ENCODE measurements at regions not wholly inside any gene's neighbourhood (a gene's known extent, or its start where the extent isn't known, plus 50 kb on each side); places are given as distances from the start of the nearest gene placed in this dataset.

GRCh38 chr10:88023676-88024075 is 160.3 kb downstream of the PTEN start:
- DNase-seq (ENCODE audit: low read depth in 6 of 9, low spot score in 9 of 9) = no peak
- WGBS = 98% methylated on average over 1 of the region's 1 CpG
- Histone ChIP-seq H3K4me3 (ENCODE audit: low read length in 2 of 2) (no peak overlapping the region), H3K36me3 (ENCODE audit: control insufficient read depth in 2 of 2, insufficient read depth in 2 of 2, low read length in 1 of 2) (no peaks in the 10 kb centered on the region), H3K27me3 (ENCODE audit: control insufficient read depth in 2 of 2, insufficient read depth in 1 of 2, low read length in 1 of 2) (no peaks in the 10 kb centered on the region), H3K4me1 (ENCODE audit: control insufficient read depth in 2 of 2, insufficient read depth in 2 of 2, low read length in 2 of 2) (peaks cover 0 to 8% of the 10 kb centered on the region in 2 donors), H3K9me3 (ENCODE audit: control insufficient read depth in 2 of 2, insufficient read depth in 1 of 2, low read length in 1 of 2) (no peaks in the 10 kb centered on the region), H3K27ac (ENCODE audit: low read depth in 1 of 2, low read length in 1 of 2) (no peak overlapping the region)

GRCh38 chr10:88026031-88026430 is 162.6 kb downstream of the PTEN start:
- H3K4me3 ChIP-seq (ENCODE audit: low read length in 2 of 2) = no peak overlapping the region
- no peaks in the 10 kb centered on the region for H3K27me3 ChIP-seq (ENCODE audit: control insufficient read depth in 2 of 2, insufficient read depth in 1 of 2, low read length in 1 of 2)
- no peak for DNase-seq (ENCODE audit: low read depth in 6 of 9, low spot score in 9 of 9)
- no peaks in the 10 kb centered on the region for H3K9me3 ChIP-seq (ENCODE audit: control insufficient read depth in 2 of 2, insufficient read depth in 1 of 2, low read length in 1 of 2)
- peaks cover 0 to 13% of the 10 kb centered on the region in 2 donors for H3K4me1 ChIP-seq (ENCODE audit: control insufficient read depth in 2 of 2, insufficient read depth in 2 of 2, low read length in 2 of 2)
- H3K36me3 ChIP-seq (ENCODE audit: control insufficient read depth in 2 of 2, insufficient read depth in 2 of 2, low read length in 1 of 2) = no peaks in the 10 kb centered on the region
- 98% methylated on average over 3 of the region's 3 CpGs for WGBS
- no peak overlapping the region for H3K27ac ChIP-seq (ENCODE audit: low read depth in 1 of 2, low read length in 1 of 2)

GRCh38 chr10:88027570-88027969 is 164.1 kb downstream of the PTEN start:
- Histone ChIP-seq H3K27ac (ENCODE audit: low read depth in 1 of 2, low read length in 1 of 2) (no peak overlapping the region), H3K4me3 (ENCODE audit: low read length in 2 of 2) (no peak overlapping the region)

DNA sequence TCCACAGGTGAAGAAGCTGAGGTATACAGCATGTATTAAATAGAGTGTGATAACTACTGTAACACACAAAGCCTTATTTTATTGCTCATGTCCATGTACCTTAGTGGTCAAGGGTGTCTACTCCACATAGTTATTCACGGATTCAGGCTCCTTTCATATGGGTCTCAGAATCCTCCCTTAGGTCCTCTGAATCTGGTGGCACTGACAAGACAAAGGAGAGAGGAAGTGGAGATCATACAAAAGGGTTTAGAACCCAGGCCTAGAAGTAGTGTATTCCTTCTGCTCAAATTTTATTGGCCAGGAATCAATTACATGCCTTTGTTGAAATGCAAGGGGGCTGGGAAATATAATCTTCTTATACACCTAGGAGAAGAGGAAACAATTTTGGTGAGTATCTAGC is 164.6 kb downstream of the PTEN start:
- DNase-seq (ENCODE audit: low read depth in 6 of 9, low spot score in 9 of 9) = peak in 1 of 9 donors; percentile 28
- H3K4me3 ChIP-seq (ENCODE audit: low read length in 2 of 2) = no peak overlapping the region
- peaks cover 0 to 13% of the 10 kb centered on the region in 2 donors for H3K4me1 ChIP-seq (ENCODE audit: control insufficient read depth in 2 of 2, insufficient read depth in 2 of 2, low read length in 2 of 2)
- H3K27ac ChIP-seq (ENCODE audit: low read depth in 1 of 2, low read length in 1 of 2) = no peak overlapping the region
- H3K36me3 ChIP-seq (ENCODE audit: control insufficient read depth in 2 of 2, insufficient read depth in 2 of 2, low read length in 1 of 2) = no peaks in the 10 kb centered on the region
- no peaks in the 10 kb centered on the region for H3K27me3 ChIP-seq (ENCODE audit: control insufficient read depth in 2 of 2, insufficient read depth in 1 of 2, low read length in 1 of 2)
- H3K9me3 ChIP-seq (ENCODE audit: control insufficient read depth in 2 of 2, insufficient read depth in 1 of 2, low read length in 1 of 2) = no peaks in the 10 kb centered on the region
- WGBS = 97% methylated on average over 1 of the region's 1 CpG

More at GRCh38 chr10:88027570-88027969, 164.1 kb downstream of the PTEN start:
- no peaks in the 10 kb centered on the region for H3K9me3 ChIP-seq (ENCODE audit: control insufficient read depth in 2 of 2, insufficient read depth in 1 of 2, low read length in 1 of 2)
- H3K36me3 ChIP-seq (ENCODE audit: control insufficient read depth in 2 of 2, insufficient read depth in 2 of 2, low read length in 1 of 2) = no peaks in the 10 kb centered on the region
- 85% methylated on average over 4 of the region's 4 CpGs for WGBS
- H3K27me3 ChIP-seq (ENCODE audit: control insufficient read depth in 2 of 2, insufficient read depth in 1 of 2, low read length in 1 of 2) = no peaks in the 10 kb centered on the region
- DNase-seq (ENCODE audit: low read depth in 6 of 9, low spot score in 9 of 9) = no peak
- H3K4me1 ChIP-seq (ENCODE audit: control insufficient read depth in 2 of 2, insufficient read depth in 2 of 2, low read length in 2 of 2) = peaks cover 0 to 13% of the 10 kb centered on the region in 2 donors

GRCh38 chr10:88028654-88029053 is 165.2 kb downstream of the PTEN start:
- no peaks in the 10 kb centered on the region for H3K36me3 ChIP-seq (ENCODE audit: control insufficient read depth in 2 of 2, insufficient read depth in 2 of 2, low read length in 1 of 2)
- H3K27me3 ChIP-seq (ENCODE audit: control insufficient read depth in 2 of 2, insufficient read depth in 1 of 2, low read length in 1 of 2) = no peaks in the 10 kb centered on the region
- H3K9me3 ChIP-seq (ENCODE audit: control insufficient read depth in 2 of 2, insufficient read depth in 1 of 2, low read length in 1 of 2) = no peaks in the 10 kb centered on the region
- peaks cover 0 to 13% of the 10 kb centered on the region in 2 donors for H3K4me1 ChIP-seq (ENCODE audit: control insufficient read depth in 2 of 2, insufficient read depth in 2 of 2, low read length in 2 of 2)
- peak overlapping the region in 1 of 2 donors; percentile 34 for H3K27ac ChIP-seq (ENCODE audit: low read depth in 1 of 2, low read length in 1 of 2)
- WGBS = 20% methylated on average over 1 of the region's 1 CpG
- peak in 2 of 9 donors; percentile 30 to 55 for DNase-seq (ENCODE audit: low read depth in 6 of 9, low spot score in 9 of 9)
- H3K4me3 ChIP-seq (ENCODE audit: low read length in 2 of 2) = no peak overlapping the region

GRCh38 chr10:88032566-88032965 is 169.1 kb downstream of the PTEN start:
- DNase-seq (ENCODE audit: low read depth in 6 of 9, low spot score in 9 of 9) = no peak
- H3K4me1 ChIP-seq (ENCODE audit: control insufficient read depth in 2 of 2, insufficient read depth in 2 of 2, low read length in 2 of 2) = peaks cover 3 to 16% of the 10 kb centered on the region in 2 donors
- H3K27ac ChIP-seq (ENCODE audit: low read depth in 1 of 2, low read length in 1 of 2) = no peak overlapping the region
- H3K27me3 ChIP-seq (ENCODE audit: control insufficient read depth in 2 of 2, insufficient read depth in 1 of 2, low read length in 1 of 2) = no peaks in the 10 kb centered on the region
- H3K4me3 ChIP-seq (ENCODE audit: low read length in 2 of 2) = no peak overlapping the region
- H3K9me3 ChIP-seq (ENCODE audit: control insufficient read depth in 2 of 2, insufficient read depth in 1 of 2, low read length in 1 of 2) = no peaks in the 10 kb centered on the region
- H3K36me3 ChIP-seq (ENCODE audit: control insufficient read depth in 2 of 2, insufficient read depth in 2 of 2, low read length in 1 of 2) = no peaks in the 10 kb centered on the region
- 85% methylated on average over 1 of the region's 1 CpG for WGBS

DNA sequence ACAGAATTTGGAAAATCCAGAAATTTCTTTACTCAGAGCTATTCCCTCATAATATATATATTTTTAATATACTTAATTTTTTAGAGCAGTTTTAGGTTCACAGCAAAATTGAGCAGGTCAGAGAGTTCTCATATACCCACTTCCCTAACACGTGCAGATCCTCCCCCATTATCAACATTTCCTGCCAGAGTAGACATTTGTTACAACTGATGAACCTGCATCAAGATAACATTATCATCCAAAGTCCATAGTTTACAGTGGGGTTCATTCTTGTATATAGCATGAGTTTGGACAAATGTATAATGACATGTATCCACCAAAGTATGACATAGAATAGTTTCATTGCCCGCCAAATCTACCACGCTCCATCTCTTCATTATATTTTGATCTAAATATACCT is 170.0 kb downstream of the PTEN start:
- 72% methylated on average over 3 of the region's 3 CpGs for WGBS
- no peak for DNase-seq (ENCODE audit: low read depth in 6 of 9, low spot score in 9 of 9)
- no peaks in the 10 kb centered on the region for H3K36me3 ChIP-seq (ENCODE audit: control insufficient read depth in 2 of 2, insufficient read depth in 2 of 2, low read length in 1 of 2)

DNA sequence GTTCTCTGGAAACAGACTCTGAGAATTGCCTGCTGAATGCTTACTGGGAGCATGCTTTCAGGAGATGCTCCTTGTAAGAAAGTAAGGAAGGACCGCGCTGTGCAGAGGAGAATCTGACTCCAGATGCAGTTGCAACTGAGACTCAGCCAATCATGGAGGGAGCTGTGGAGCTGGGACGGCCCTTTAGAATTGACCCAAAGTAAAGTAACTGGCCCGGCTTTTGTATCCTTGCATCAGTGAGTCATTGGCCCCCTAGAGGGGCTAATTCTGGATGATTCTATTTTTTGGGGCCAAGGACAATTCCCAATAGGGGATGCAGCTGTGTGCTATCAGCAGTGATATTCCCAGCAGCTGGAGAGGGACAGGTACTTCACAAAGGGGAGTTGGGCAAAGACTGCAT is 170.4 kb downstream of the PTEN start:
- WGBS = over 99% methylated on average over 4 of the region's 4 CpGs
- no peaks in the 10 kb centered on the region for H3K27me3 ChIP-seq (ENCODE audit: control insufficient read depth in 2 of 2, insufficient read depth in 1 of 2, low read length in 1 of 2)
- H3K4me1 ChIP-seq (ENCODE audit: control insufficient read depth in 2 of 2, insufficient read depth in 2 of 2, low read length in 2 of 2) = peaks cover 6 to 18% of the 10 kb centered on the region in 2 donors
- H3K4me3 ChIP-seq (ENCODE audit: low read length in 2 of 2) = no peak overlapping the region
- no peak overlapping the region for H3K27ac ChIP-seq (ENCODE audit: low read depth in 1 of 2, low read length in 1 of 2)
- no peaks in the 10 kb centered on the region for H3K9me3 ChIP-seq (ENCODE audit: control insufficient read depth in 2 of 2, insufficient read depth in 1 of 2, low read length in 1 of 2)
- no peak for DNase-seq (ENCODE audit: low read depth in 6 of 9, low spot score in 9 of 9)
- H3K36me3 ChIP-seq (ENCODE audit: control insufficient read depth in 2 of 2, insufficient read depth in 2 of 2, low read length in 1 of 2) = no peaks in the 10 kb centered on the region

More for the DNA sequence above, 170.0 kb downstream of the PTEN start:
- peaks cover 6 to 19% of the 10 kb centered on the region in 2 donors for H3K4me1 ChIP-seq (ENCODE audit: control insufficient read depth in 2 of 2, insufficient read depth in 2 of 2, low read length in 2 of 2)
- no peak overlapping the region for H3K27ac ChIP-seq (ENCODE audit: low read depth in 1 of 2, low read length in 1 of 2)
- H3K27me3 ChIP-seq (ENCODE audit: control insufficient read depth in 2 of 2, insufficient read depth in 1 of 2, low read length in 1 of 2) = no peaks in the 10 kb centered on the region
- H3K4me3 ChIP-seq (ENCODE audit: low read length in 2 of 2) = no peak overlapping the region
- H3K9me3 ChIP-seq (ENCODE audit: control insufficient read depth in 2 of 2, insufficient read depth in 1 of 2, low read length in 1 of 2) = no peaks in the 10 kb centered on the region

- Histone ChIP-seq H3K4me1 (ENCODE audit: control insufficient read depth in 2 of 2, insufficient read depth in 2 of 2, low read length in 2 of 2) (peaks cover 6 to 14% of the 10 kb centered on the region in 2 donors), H3K4me3 (ENCODE audit: low read length in 2 of 2) (no peak overlapping the region), H3K9me3 (ENCODE audit: control insufficient read depth in 2 of 2, insufficient read depth in 1 of 2, low read length in 1 of 2) (no peaks in the 10 kb centered on the region), H3K27me3 (ENCODE audit: control insufficient read depth in 2 of 2, insufficient read depth in 1 of 2, low read length in 1 of 2) (no peaks in the 10 kb centered on the region), H3K36me3 (ENCODE audit: control insufficient read depth in 2 of 2, insufficient read depth in 2 of 2, low read length in 1 of 2) (no peaks in the 10 kb centered on the region), H3K27ac (ENCODE audit: low read depth in 1 of 2, low read length in 1 of 2) (no peak overlapping the region)
- 90% methylated on average over 4 of the region's 4 CpGs for WGBS
- DNase-seq (ENCODE audit: low read depth in 6 of 9, low spot score in 9 of 9) = no peak
These were observed 172.7 kb downstream of the PTEN start for GRCh38 chr10:88036126-88036525.

DNA sequence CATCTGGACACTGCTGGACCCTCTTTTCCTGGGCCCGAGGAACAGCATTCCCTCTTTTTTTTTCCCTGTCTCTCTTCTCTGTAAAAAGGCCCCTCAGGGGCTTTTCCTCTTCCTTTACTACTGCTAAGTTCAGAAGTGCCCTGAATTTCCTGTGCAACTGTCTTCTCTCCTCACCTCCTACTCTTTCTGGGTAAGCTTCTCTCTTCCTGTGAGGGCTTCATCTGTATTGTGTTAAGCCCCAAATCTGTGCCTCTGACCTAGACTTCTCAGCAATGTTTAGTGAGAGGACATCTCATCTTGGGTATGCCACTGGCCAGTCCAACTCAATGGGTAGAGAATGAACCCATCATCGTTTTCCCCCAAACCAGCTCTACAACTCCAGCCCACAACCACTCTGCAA is 174.2 kb downstream of the PTEN start:
- peaks cover 11 to 24% of the 10 kb centered on the region in 2 donors for H3K4me1 ChIP-seq (ENCODE audit: control insufficient read depth in 2 of 2, insufficient read depth in 2 of 2, low read length in 2 of 2)
- peaks cover 0 to 2% of the 10 kb centered on the region in 2 donors for H3K9me3 ChIP-seq (ENCODE audit: control insufficient read depth in 2 of 2, insufficient read depth in 1 of 2, low read length in 1 of 2)
- peak in 1 of 9 donors; percentile 49 for DNase-seq (ENCODE audit: low read depth in 6 of 9, low spot score in 9 of 9)
- H3K27me3 ChIP-seq (ENCODE audit: control insufficient read depth in 2 of 2, insufficient read depth in 1 of 2, low read length in 1 of 2) = no peaks in the 10 kb centered on the region
- no peaks in the 10 kb centered on the region for H3K36me3 ChIP-seq (ENCODE audit: control insufficient read depth in 2 of 2, insufficient read depth in 2 of 2, low read length in 1 of 2)
- H3K27ac ChIP-seq (ENCODE audit: low read depth in 1 of 2, low read length in 1 of 2) = no peak overlapping the region
- no peak overlapping the region for H3K4me3 ChIP-seq (ENCODE audit: low read length in 2 of 2)
- 54% methylated on average over 2 of the region's 2 CpGs for WGBS

All from thymus (tissue), 11 donors.